Sigmoid colon (tissue), 6 donors: ENCODE measurements at regions not wholly inside any gene's neighbourhood (a gene's known extent, or its start where the extent isn't known, plus 50 kb on each side); places are given as distances from the start of the nearest gene placed in this dataset.

Source experiments
- DNase-seq: peaks from one replicate; pipeline ENCODE4 v3.0.0-alpha.2; 2019
- H3K27ac ChIP-seq, 4 donors: fragments of 200-600 bp; sonication (generic); one replicate each; pipeline ENCODE4 v1.5.1; 2016 to 2019; ENCODE audit warnings: mild to moderate bottlenecking in 1 of 4
- H3K27me3 ChIP-seq, 3 donors: fragments of 200-600 bp; sonication (generic); one replicate each; pipeline ENCODE4 v1.5.1; 2019; ENCODE audit warnings: mild to moderate bottlenecking in 1 of 3
- H3K36me3 ChIP-seq, 4 donors: fragments of 200-600 bp; sonication (generic); one replicate each; pipeline ENCODE4 v1.5.1; 2016 to 2019
- H3K4me1 ChIP-seq, 4 donors: fragments of 200-600 bp; sonication (generic); one replicate each; pipeline ENCODE4 v1.5.1; 2017 to 2019
- H3K4me3 ChIP-seq, 4 donors: fragments of 200-600 bp; sonication (generic); one replicate each; pipeline ENCODE4 v1.5.1; 2017 to 2019; ENCODE audit warnings: mild to moderate bottlenecking in 2 of 4, moderate library complexity in 1 of 4
- H3K9me3 ChIP-seq, 4 donors: fragments of 200-600 bp in 3 of 4; sonication (generic) in 3 of 4; one replicate each; pipeline versions ENCODE4 v1.5.1 to v1.6.1; 2013 to 2019
- EP300 ChIP-seq, 4 donors: sonication (generic); formaldehyde crosslinking; IDR thresholded peaks; one replicate each; pipeline ENCODE4 v1.6.1; 2017; ENCODE audit warnings: antibody characterized with exemption in 4 of 4
- POLR2A ChIP-seq, 2 donors: fragments of 450-650 bp; IDR thresholded peaks; one replicate each; pipeline ENCODE4 v1.6.1; 2016; ENCODE audit warnings: antibody characterized with exemption in 2 of 2, mild to moderate bottlenecking in 2 of 2, moderate library complexity in 2 of 2
- POLR2AphosphoS5 ChIP-seq, 4 donors: sonication (generic); formaldehyde crosslinking; IDR thresholded peaks; one replicate each; pipeline ENCODE4 v1.6.1; 2017; ENCODE audit warnings: antibody characterized with exemption in 4 of 4
- WGBS, 2 donors: extraction: QIAGEN DNeasy Blood & Tissue Kit; methylation state at CpG; one replicate each; pipeline ENCODE4 v1.1.7; 2013; 5-methylcytosine and 5-hydroxymethylcytosine counted together
- intact Hi-C: fragments of 100-400 bp; cut with DNase I; formaldehyde crosslinking; loops from one replicate; pipeline ENCODE4 v1.15.1; 2023
- TF ChIP-seq, protein P1 (sequence below), 4 experiments: fragments of 450-650 bp in 3 of 4; fragments of 200-600 bp in 1 of 4; IDR thresholded peaks; one replicate each; pipeline ENCODE4 v1.5.1; 2016 to 2019; ENCODE audit warnings: antibody characterized with exemption in 4 of 4, mild to moderate bottlenecking in 3 of 4, moderate library complexity in 2 of 4
- donor health status: healthy with polysubstance abuse.
- donor health status: healthy.

DNA sequence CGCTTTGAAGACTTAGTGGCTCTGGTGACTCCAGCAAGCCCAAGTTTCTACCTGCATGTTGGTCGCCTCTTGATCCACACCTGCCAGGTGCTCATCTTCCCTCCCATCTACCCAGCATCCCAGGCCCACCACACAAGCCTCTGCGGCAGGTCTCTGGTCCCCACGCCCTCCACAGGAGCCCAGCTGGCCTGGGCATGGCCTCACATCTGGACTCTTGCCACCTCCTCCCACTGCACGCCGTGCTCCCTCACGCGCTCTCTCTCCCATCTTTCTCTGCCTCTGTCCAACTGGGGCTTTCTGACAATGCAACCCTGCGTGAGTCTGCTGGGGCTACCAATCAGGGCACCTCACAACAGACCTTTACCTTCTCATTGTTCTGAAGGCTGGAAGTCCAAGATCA is 50.2 kb upstream of the FGFR2 start:
- no peak for DNase-seq
- no peak overlapping the region for H3K27ac ChIP-seq
- no peaks in the 10 kb centered on the region for H3K36me3 ChIP-seq
- TF ChIP-seq POLR2A (IDR thresholded peaks at IDR 0.05), result no peak
- no peak for TF ChIP-seq POLR2AphosphoS5 (IDR thresholded peaks at IDR 0.05)
- H3K4me1 ChIP-seq, result no peaks in the 10 kb centered on the region
- no peaks in the 10 kb centered on the region for H3K27me3 ChIP-seq
- H3K9me3 ChIP-seq, result no peaks in the 10 kb centered on the region
- no peak overlapping the region for H3K4me3 ChIP-seq
- WGBS, 2 donors, result 89 to 90% methylated on average over 9 of the region's 9 CpGs
- intact Hi-C loops, result no loop called here

DNA sequence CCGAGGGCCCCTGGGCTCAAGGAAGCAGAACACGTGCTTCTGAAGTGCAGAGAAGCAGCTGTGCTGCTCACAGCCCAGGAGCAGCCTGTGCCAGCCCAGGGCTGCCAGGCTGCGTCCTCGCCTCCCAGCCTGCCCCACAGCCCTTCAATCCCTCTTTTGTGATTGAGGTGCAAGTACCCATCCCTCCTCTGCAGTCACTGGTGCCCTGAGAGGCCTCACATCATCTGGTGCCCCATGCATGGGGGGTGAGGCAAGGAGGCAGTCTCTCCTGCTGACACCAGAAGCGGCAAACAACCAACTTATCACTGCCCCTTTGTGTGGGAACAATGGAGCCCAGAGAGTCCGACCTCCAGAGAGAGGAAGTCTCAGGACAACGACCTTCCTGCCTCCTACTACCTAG is 49.8 kb upstream of the FGFR2 start:
- H3K4me1 ChIP-seq, result no peaks in the 10 kb centered on the region
- no peaks in the 10 kb centered on the region for H3K9me3 ChIP-seq
- TF ChIP-seq, protein P1, sequence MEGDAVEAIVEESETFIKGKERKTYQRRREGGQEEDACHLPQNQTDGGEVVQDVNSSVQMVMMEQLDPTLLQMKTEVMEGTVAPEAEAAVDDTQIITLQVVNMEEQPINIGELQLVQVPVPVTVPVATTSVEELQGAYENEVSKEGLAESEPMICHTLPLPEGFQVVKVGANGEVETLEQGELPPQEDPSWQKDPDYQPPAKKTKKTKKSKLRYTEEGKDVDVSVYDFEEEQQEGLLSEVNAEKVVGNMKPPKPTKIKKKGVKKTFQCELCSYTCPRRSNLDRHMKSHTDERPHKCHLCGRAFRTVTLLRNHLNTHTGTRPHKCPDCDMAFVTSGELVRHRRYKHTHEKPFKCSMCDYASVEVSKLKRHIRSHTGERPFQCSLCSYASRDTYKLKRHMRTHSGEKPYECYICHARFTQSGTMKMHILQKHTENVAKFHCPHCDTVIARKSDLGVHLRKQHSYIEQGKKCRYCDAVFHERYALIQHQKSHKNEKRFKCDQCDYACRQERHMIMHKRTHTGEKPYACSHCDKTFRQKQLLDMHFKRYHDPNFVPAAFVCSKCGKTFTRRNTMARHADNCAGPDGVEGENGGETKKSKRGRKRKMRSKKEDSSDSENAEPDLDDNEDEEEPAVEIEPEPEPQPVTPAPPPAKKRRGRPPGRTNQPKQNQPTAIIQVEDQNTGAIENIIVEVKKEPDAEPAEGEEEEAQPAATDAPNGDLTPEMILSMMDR (IDR thresholded peaks at IDR 0.05), result no peak
- TF ChIP-seq POLR2AphosphoS5 (IDR thresholded peaks at IDR 0.05), result no peak
- no peak for TF ChIP-seq EP300 (IDR thresholded peaks at IDR 0.05)
- no peak for TF ChIP-seq POLR2A (IDR thresholded peaks at IDR 0.05)
- intact Hi-C loops, result no loop called here
- 45 to 57% methylated on average over 7 of the region's 7 CpGs for WGBS, 2 donors
- no peak overlapping the region for H3K27ac ChIP-seq
- H3K4me3 ChIP-seq, result no peak overlapping the region
- H3K36me3 ChIP-seq, result no peaks in the 10 kb centered on the region
- no peak for DNase-seq
- no peaks in the 10 kb centered on the region for H3K27me3 ChIP-seq
